OCI-LY7 (cell line): ENCODE measurements at regions not wholly inside any gene's neighbourhood (a gene's known extent, or its start where the extent isn't known, plus 50 kb on each side); places are given as distances from the start of the nearest gene placed in this dataset.

Experiments used
- BruUV-seq: library from RNA; stranded (reverse); fragments of 400-500 nt; replicated peaks from 2 replicates; lab custom pipeline; 2021; lab: Mats Ljungman, UMichigan
- CTCF ChIA-PET: fragments of 300-600 bp; sonication (Branson Sonifier 250); formaldehyde crosslinking; loops from one replicate; lab custom pipeline; 2022; ENCODE audit warnings: antibody characterized with exemption; ENCODE audit not compliant: unreplicated experiment; lab: Charles Lee
- POLR2A ChIA-PET: fragments of 300-600 bp; sonication (Branson Sonifier 250); formaldehyde crosslinking; loops from one replicate; lab custom pipeline; 2022; ENCODE audit warnings: antibody characterized with exemption; lab: Charles Lee
- DNase-seq: peaks from one replicate; pipeline ENCODE4 v3.0.0-alpha.2; 2015; ENCODE audit warnings: low spot score
- H2AFZ ChIP-seq: fragments of 200-600 bp; sonication (generic), shearing (Covaris generic); 2 replicates; pipeline ENCODE4 v1.6.1; 2014; ENCODE audit warnings: mild to moderate bottlenecking, antibody characterized with exemption, low read length, moderate library complexity
- H3K27ac ChIP-seq: fragments of 200-600 bp; sonication (generic); 2 replicates; pipeline ENCODE4 v1.5.1; 2014; ENCODE audit warnings: mixed run types, low read depth, mild to moderate bottlenecking, moderate library complexity, low read length, inconsistent platforms; ENCODE audit not compliant: poor library complexity, severe bottlenecking
- H3K36me3 ChIP-seq: fragments of 200-600 bp; sonication (generic); 2 replicates; pipeline ENCODE4 v1.6.1; 2014; ENCODE audit warnings: mild to moderate bottlenecking, antibody characterized with exemption, low read length, moderate library complexity, mixed read lengths; ENCODE audit not compliant: insufficient read depth
- H3K4me1 ChIP-seq: fragments of 200-600 bp; sonication (generic); 2 replicates; pipeline ENCODE4 v1.5.1; 2014; ENCODE audit warnings: mild to moderate bottlenecking, low read length; ENCODE audit not compliant: insufficient read depth, poor library complexity, severe bottlenecking
- H3K4me2 ChIP-seq: fragments of 200-600 bp; sonication (generic); 2 replicates; pipeline ENCODE4 v1.6.1; 2014; ENCODE audit warnings: mild to moderate bottlenecking, low read length
- H3K4me3 ChIP-seq: fragments of 200-600 bp; sonication (generic); 2 replicates; pipeline ENCODE4 v1.5.1; 2014; ENCODE audit warnings: mild to moderate bottlenecking, low read depth, low read length; ENCODE audit not compliant: poor library complexity, severe bottlenecking
- H3K79me2 ChIP-seq: fragments of 200-600 bp; sonication (generic); 2 replicates; pipeline ENCODE4 v1.6.1; 2016; ENCODE audit warnings: low read depth, mild to moderate bottlenecking, low read length, moderate library complexity, mixed read lengths; ENCODE audit not compliant: insufficient read depth
- H3K9me2 ChIP-seq: fragments of 200-600 bp; sonication (generic); 2 replicates; pipeline ENCODE4 v1.6.1; 2016; ENCODE audit warnings: mild to moderate bottlenecking, low read length, mixed read lengths; ENCODE audit not compliant: insufficient read depth
- H3K9me3 ChIP-seq: fragments of 200-600 bp; sonication (generic); 2 replicates; pipeline ENCODE4 v1.6.1; 2014; ENCODE audit warnings: mild to moderate bottlenecking, mixed run types, low read length, mixed read lengths
- H4K20me1 ChIP-seq: fragments of 200-600 bp; sonication (generic); 2 replicates; pipeline ENCODE4 v1.6.1; 2014; ENCODE audit warnings: mild to moderate bottlenecking, antibody characterized with exemption, low read length, moderate library complexity, mixed read lengths; ENCODE audit not compliant: insufficient read depth
- EZH2phosphoT487 ChIP-seq: fragments of 200-600 bp; sonication (generic); IDR thresholded peaks from 2 replicates; pipeline ENCODE4 v1.6.1; 2018; ENCODE audit warnings: low read depth, borderline replicate concordance, mild to moderate bottlenecking, mixed run types, antibody characterized with exemption, low read length, moderate library complexity, mixed read lengths
- intact Hi-C: fragments of 100-400 bp; cut with micrococcal nuclease; formaldehyde crosslinking; loops from one replicate; pipeline ENCODE4 v1.10.0; 2022; ENCODE audit not compliant: unreplicated experiment
- TF ChIP-seq, protein P1 (sequence below): fragments of 200-600 bp; sonication (generic); conservative IDR thresholded peaks from 2 replicates; pipeline ENCODE4 v1.5.1; 2014; ENCODE audit warnings: mild to moderate bottlenecking, antibody characterized with exemption, low read length, moderate library complexity, mixed read lengths

DNA sequence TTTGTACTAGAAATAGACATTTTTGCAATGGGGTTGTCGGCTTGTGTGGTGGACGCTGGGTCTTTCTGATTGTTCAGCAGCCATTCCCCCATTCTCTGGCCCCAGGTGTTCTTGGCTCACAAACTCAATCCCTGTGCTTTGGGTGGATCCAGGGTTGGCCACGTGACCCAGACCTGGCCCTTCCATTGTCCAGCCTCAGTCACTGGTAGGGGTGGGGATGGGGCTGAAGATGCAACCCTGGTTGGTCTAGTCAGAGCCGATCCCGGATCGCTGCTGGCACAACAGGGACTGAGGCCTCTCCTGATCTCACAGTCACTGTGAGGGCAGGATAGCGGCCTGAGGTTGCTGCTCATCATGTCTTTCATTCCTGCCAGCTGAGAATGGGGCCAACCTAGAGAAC is 365.3 kb upstream of the SULF2 start:
- no peak overlapping the region for H3K27ac ChIP-seq
- H3K79me2 ChIP-seq: no peaks in the 10 kb centered on the region
- POLR2A ChIA-PET: no interaction called here
- intact Hi-C loops: no loop called here
- CTCF ChIA-PET: no interaction called here
- H3K9me3 ChIP-seq: no peaks in the 10 kb centered on the region
- no peak for TF ChIP-seq EZH2phosphoT487
- TF ChIP-seq, protein P1, sequence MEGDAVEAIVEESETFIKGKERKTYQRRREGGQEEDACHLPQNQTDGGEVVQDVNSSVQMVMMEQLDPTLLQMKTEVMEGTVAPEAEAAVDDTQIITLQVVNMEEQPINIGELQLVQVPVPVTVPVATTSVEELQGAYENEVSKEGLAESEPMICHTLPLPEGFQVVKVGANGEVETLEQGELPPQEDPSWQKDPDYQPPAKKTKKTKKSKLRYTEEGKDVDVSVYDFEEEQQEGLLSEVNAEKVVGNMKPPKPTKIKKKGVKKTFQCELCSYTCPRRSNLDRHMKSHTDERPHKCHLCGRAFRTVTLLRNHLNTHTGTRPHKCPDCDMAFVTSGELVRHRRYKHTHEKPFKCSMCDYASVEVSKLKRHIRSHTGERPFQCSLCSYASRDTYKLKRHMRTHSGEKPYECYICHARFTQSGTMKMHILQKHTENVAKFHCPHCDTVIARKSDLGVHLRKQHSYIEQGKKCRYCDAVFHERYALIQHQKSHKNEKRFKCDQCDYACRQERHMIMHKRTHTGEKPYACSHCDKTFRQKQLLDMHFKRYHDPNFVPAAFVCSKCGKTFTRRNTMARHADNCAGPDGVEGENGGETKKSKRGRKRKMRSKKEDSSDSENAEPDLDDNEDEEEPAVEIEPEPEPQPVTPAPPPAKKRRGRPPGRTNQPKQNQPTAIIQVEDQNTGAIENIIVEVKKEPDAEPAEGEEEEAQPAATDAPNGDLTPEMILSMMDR: no peak
- no peak overlapping the region for H3K4me3 ChIP-seq
- BruUV-seq: no TSS peak
- H3K4me2 ChIP-seq: no peak overlapping the region
- no peaks in the 10 kb centered on the region for H3K4me1 ChIP-seq
- no peaks in the 10 kb centered on the region for H3K36me3 ChIP-seq
- H2AFZ ChIP-seq: no peak overlapping the region
- H3K9me2 ChIP-seq: no peaks in the 10 kb centered on the region
- DNase-seq: no peak
- no peaks in the 10 kb centered on the region for H4K20me1 ChIP-seq

DNA sequence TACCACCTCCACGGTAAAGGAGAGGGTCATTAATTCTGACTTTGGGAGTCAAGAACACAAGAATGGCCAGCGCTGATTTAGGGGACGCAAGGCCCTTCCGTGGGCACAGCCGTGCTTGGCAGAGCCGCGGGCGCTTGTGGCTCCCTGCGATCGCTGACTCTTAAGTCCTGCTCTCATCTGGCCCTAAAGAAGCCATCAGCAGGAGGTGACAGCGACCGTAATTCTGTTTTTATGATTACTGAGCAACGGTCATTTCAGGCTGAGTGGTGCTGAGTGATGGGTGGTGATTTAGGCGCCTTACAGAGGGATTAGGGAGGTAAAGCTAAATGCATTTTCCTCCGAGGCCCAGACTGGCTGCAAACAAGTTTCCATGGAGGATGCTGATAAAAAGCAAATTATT is 364.6 kb upstream of the SULF2 start:
- H3K36me3 ChIP-seq: no peaks in the 10 kb centered on the region
- H4K20me1 ChIP-seq: no peaks in the 10 kb centered on the region
- no peak overlapping the region for H3K4me2 ChIP-seq
- H3K79me2 ChIP-seq: no peaks in the 10 kb centered on the region
- intact Hi-C loops: no loop called here
- no TSS peak for BruUV-seq
- H3K4me3 ChIP-seq: no peak overlapping the region
- TF ChIP-seq, protein P1: no peak
- no peak for TF ChIP-seq EZH2phosphoT487
- no peaks in the 10 kb centered on the region for H3K4me1 ChIP-seq
- no peaks in the 10 kb centered on the region for H3K9me2 ChIP-seq
- H3K27ac ChIP-seq: no peak overlapping the region
- no peak overlapping the region for H2AFZ ChIP-seq
- ChIA-PET POLR2A (no interaction called here), CTCF (no interaction called here)
- no peak for DNase-seq
- H3K9me3 ChIP-seq: no peaks in the 10 kb centered on the region

DNA sequence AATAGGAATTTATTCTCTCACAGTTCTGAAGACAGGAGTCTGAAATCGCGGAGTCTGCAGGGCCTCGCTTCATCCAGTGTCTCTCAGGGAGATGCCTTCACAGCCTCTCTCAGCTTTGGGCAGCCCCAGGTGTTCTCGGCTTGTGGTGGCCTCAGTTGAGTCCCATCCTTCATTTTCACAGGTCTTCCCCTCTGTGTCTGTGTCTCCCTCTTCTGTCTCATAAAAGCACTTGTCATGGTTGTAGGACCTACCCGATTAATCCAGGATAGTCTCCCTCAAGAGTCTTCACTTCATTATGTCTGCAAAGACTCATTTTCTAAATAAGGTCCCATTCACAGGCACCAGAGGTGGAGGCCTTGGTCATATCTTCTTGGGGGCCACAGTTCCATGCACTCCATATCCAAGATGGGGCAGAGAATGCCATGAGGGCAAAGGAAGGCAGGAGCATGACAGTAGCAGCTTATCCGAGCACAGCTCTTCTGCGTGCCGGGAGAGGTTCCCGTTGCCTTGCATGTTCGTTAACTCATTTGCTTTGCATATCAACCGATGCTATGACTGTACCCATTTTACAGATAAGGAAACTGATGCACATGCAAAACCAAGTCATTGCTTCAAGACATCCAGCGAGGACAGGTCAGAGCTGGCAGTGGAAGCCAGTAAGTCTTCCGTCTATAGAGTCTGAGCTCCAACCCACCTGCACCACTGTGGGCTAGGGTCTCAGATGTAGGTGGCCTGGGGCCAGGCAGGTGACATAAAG is 363.8 kb upstream of the SULF2 start:
- no TSS peak for BruUV-seq
- Histone ChIP-seq H3K36me3 (no peaks in the 10 kb centered on the region), H2AFZ (no peak overlapping the region), H3K4me3 (no peak overlapping the region), H3K27ac (no peak overlapping the region), H3K9me3 (no peaks in the 10 kb centered on the region), H3K4me2 (no peak overlapping the region), H3K9me2 (no peaks in the 10 kb centered on the region), H3K79me2 (no peaks in the 10 kb centered on the region), H3K4me1 (no peaks in the 10 kb centered on the region), H4K20me1 (no peaks in the 10 kb centered on the region)
- intact Hi-C loops: no loop called here
- peak; percentile 34 for DNase-seq
- CTCF ChIA-PET: no interaction called here
- POLR2A ChIA-PET: no interaction called here
- TF ChIP-seq, protein P1: peak; percentile 48
- TF ChIP-seq EZH2phosphoT487: no peak
